Neural cell (in vitro differentiated cells): ENCODE measurements at regions not wholly inside any gene's neighbourhood (a gene's known extent, or its start where the extent isn't known, plus 50 kb on each side); places are given as distances from the start of the nearest gene placed in this dataset.

Source experiments
- H2AFZ ChIP-seq: fragments of 200-600, 300-800 bp; sonication (generic), shearing (Covaris generic); 2 replicates; pipeline ENCODE4 v1.6.0; 2014; ENCODE audit warnings: low read depth, mild to moderate bottlenecking, antibody characterized with exemption, low read length, moderate library complexity
- H3F3A ChIP-seq: fragments of 200-600 bp; shearing (Covaris generic); 2 replicates; pipeline ENCODE4 v1.6.1; 2016; ENCODE audit warnings: mild to moderate bottlenecking, moderate library complexity, mixed read lengths, antibody characterized with exemption, low read length; ENCODE audit not compliant: insufficient read depth, poor library complexity, severe bottlenecking
- H3K27ac ChIP-seq: fragments of 200-600, 300-800 bp; sonication (generic), shearing (Covaris generic); 2 replicates; pipeline ENCODE4 v1.5.1; 2014; ENCODE audit warnings: mild to moderate bottlenecking, low read length, moderate library complexity
- H3K27me3 ChIP-seq: fragments of 300-800, 200-600 bp; sonication (generic), shearing (Covaris generic); 2 replicates; pipeline ENCODE4 v1.6.0; 2014; ENCODE audit warnings: mild to moderate bottlenecking, low read depth, low read length, moderate library complexity; ENCODE audit not compliant: insufficient read depth
- H3K36me3 ChIP-seq: fragments of 300-800, 200-600 bp; sonication (generic), shearing (Covaris generic); 2 replicates; pipeline ENCODE4 v1.5.1; 2014; ENCODE audit warnings: mild to moderate bottlenecking, antibody characterized with exemption, low read length, moderate library complexity; ENCODE audit not compliant: insufficient read depth
- H3K4me2 ChIP-seq: fragments of 300-800, 200-600 bp; sonication (generic), shearing (Covaris generic); 2 replicates; pipeline ENCODE4 v1.6.0; 2014; ENCODE audit warnings: mild to moderate bottlenecking, low read length
- H3K4me3 ChIP-seq: fragments of 300-800, 200-600 bp; sonication (generic), shearing (Covaris generic); 2 replicates; pipeline ENCODE4 v1.5.1; 2014; ENCODE audit warnings: mild to moderate bottlenecking, low read length, moderate library complexity
- H3K79me2 ChIP-seq: fragments of 200-600 bp; shearing (Covaris generic); replicated peaks from 2 replicates; pipeline ENCODE4 v1.6.0; 2014; ENCODE audit warnings: mild to moderate bottlenecking, low read length, moderate library complexity; ENCODE audit not compliant: insufficient read depth
- H3K9ac ChIP-seq: fragments of 300-800, 200-600 bp; sonication (generic), shearing (Covaris generic); 2 replicates; pipeline ENCODE4 v1.6.1; 2016; ENCODE audit warnings: mild to moderate bottlenecking, low read length, mixed read lengths
- H3K9me2 ChIP-seq: fragments of 200-600 bp; shearing (Covaris generic); 2 replicates; pipeline ENCODE4 v1.6.1; 2016; ENCODE audit warnings: mild to moderate bottlenecking, low read length, mixed read lengths; ENCODE audit not compliant: insufficient read depth
- H3K9me3 ChIP-seq: fragments of 200-600, 300-800 bp; sonication (generic), shearing (Covaris generic); 2 replicates; pipeline ENCODE4 v1.6.1; 2016; ENCODE audit warnings: mild to moderate bottlenecking, mixed run types, low read length, moderate library complexity, mixed read lengths
- H4K20me1 ChIP-seq: fragments of 200-600 bp; shearing (Covaris generic); 2 replicates; pipeline ENCODE4 v1.6.1; 2016; ENCODE audit warnings: mild to moderate bottlenecking, mixed run types; ENCODE audit not compliant: insufficient read depth
- EP300 ChIP-seq: fragments of 450-650 bp; conservative IDR thresholded peaks from 2 replicates; pipeline ENCODE4 v1.6.1; 2014; ENCODE audit warnings: antibody characterized with exemption, mild to moderate bottlenecking, moderate library complexity; ENCODE audit not compliant: poor library complexity, severe bottlenecking
- EZH2 ChIP-seq: fragments of 200-600, 300-800 bp; shearing (Covaris generic), sonication (generic); IDR thresholded peaks from 2 replicates; pipeline ENCODE4 v1.6.1; 2014; ENCODE audit warnings: antibody characterized with exemption, low read length, borderline replicate concordance, mild to moderate bottlenecking; ENCODE audit not compliant: insufficient read depth, poor library complexity, severe bottlenecking
- MXI1 ChIP-seq: fragments of 450-650 bp; conservative IDR thresholded peaks from 2 replicates; pipeline ENCODE4 v1.6.1; 2014; ENCODE audit warnings: antibody characterized with exemption, mild to moderate bottlenecking; ENCODE audit not compliant: poor library complexity, severe bottlenecking
- POLR2AphosphoS5 ChIP-seq: IDR thresholded peaks from 2 replicates; pipeline ENCODE4 v1.6.1; 2012
- RAD21 ChIP-seq: fragments of 450-650 bp; conservative IDR thresholded peaks from 2 replicates; pipeline ENCODE4 v1.6.1; 2014; ENCODE audit warnings: antibody characterized with exemption, mild to moderate bottlenecking, moderate library complexity
- REST ChIP-seq: IDR thresholded peaks from 2 replicates; pipeline ENCODE4 v1.6.1; 2012; ENCODE audit warnings: borderline replicate concordance
- SMC3 ChIP-seq: fragments of 450-650 bp; conservative IDR thresholded peaks from 2 replicates; pipeline ENCODE4 v1.6.1; 2014; ENCODE audit warnings: antibody characterized with exemption, mild to moderate bottlenecking, moderate library complexity; ENCODE audit not compliant: poor library complexity
- TAF1 ChIP-seq: IDR thresholded peaks from 2 replicates; pipeline ENCODE4 v1.6.1; 2012; ENCODE audit warnings: low read depth
- TF ChIP-seq, protein P1 (sequence below): fragments of 450-650 bp; IDR thresholded peaks from 2 replicates; pipeline ENCODE4 v1.5.1; 2014; ENCODE audit warnings: antibody characterized with exemption, mild to moderate bottlenecking, moderate library complexity; ENCODE audit not compliant: poor library complexity, severe bottlenecking

- Histone ChIP-seq H3K4me3 (no peak overlapping the region), H2AFZ (no peak overlapping the region), H3F3A (no peaks in the 10 kb centered on the region), H3K79me2 (no peaks in the 10 kb centered on the region), H3K27ac (no peak overlapping the region), H3K4me2 (no peak overlapping the region), H3K27me3 (no peaks in the 10 kb centered on the region), H3K9me2 (no peaks in the 10 kb centered on the region), H4K20me1 (no peaks in the 10 kb centered on the region), H3K9me3 (no peaks in the 10 kb centered on the region), H3K36me3 (no peaks in the 10 kb centered on the region), H3K9ac (no peak overlapping the region)
- TF ChIP-seq MXI1 (no peak), EZH2 (no peak), TAF1 (no peak), EP300 (no peak), POLR2AphosphoS5 (no peak), REST (no peak), RAD21 (no peak), SMC3 (no peak)
- TF ChIP-seq, protein P1, sequence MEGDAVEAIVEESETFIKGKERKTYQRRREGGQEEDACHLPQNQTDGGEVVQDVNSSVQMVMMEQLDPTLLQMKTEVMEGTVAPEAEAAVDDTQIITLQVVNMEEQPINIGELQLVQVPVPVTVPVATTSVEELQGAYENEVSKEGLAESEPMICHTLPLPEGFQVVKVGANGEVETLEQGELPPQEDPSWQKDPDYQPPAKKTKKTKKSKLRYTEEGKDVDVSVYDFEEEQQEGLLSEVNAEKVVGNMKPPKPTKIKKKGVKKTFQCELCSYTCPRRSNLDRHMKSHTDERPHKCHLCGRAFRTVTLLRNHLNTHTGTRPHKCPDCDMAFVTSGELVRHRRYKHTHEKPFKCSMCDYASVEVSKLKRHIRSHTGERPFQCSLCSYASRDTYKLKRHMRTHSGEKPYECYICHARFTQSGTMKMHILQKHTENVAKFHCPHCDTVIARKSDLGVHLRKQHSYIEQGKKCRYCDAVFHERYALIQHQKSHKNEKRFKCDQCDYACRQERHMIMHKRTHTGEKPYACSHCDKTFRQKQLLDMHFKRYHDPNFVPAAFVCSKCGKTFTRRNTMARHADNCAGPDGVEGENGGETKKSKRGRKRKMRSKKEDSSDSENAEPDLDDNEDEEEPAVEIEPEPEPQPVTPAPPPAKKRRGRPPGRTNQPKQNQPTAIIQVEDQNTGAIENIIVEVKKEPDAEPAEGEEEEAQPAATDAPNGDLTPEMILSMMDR = no peak
Measured at GRCh38 chr7:15042285-15043065, 139.9 kb upstream of the DGKB start.

- Histone ChIP-seq H3K27ac (no peak overlapping the region), H3K79me2 (no peaks in the 10 kb centered on the region), H2AFZ (no peak overlapping the region), H4K20me1 (no peaks in the 10 kb centered on the region), H3K27me3 (no peaks in the 10 kb centered on the region), H3K9ac (no peak overlapping the region), H3K36me3 (no peaks in the 10 kb centered on the region), H3K9me3 (no peaks in the 10 kb centered on the region), H3K4me3 (no peak overlapping the region), H3K9me2 (no peaks in the 10 kb centered on the region), H3K4me2 (no peak overlapping the region), H3F3A (no peaks in the 10 kb centered on the region)
- no peak for TF ChIP-seq REST
- TF ChIP-seq RAD21 = no peak
- TF ChIP-seq EP300 = no peak
- TF ChIP-seq TAF1 = no peak
- TF ChIP-seq POLR2AphosphoS5 = no peak
- no peak for TF ChIP-seq EZH2
- TF ChIP-seq, protein P1 = no peak
- TF ChIP-seq SMC3 = no peak
- TF ChIP-seq MXI1 = no peak
Measured at GRCh38 chr7:15041226-15041625, 138.7 kb upstream of the DGKB start.
